ENCODE measurements at regions not wholly inside any gene's neighbourhood (a gene's known extent, or its start where the extent isn't known, plus 50 kb on each side); places are given as distances from the start of the nearest gene placed in this dataset.

- DNase-seq (ENCODE audit: low spot score) = no peak
- no peak overlapping the region for H3K27ac ChIP-seq
- TF ChIP-seq CTCF (conservative IDR thresholded peaks at IDR 0.05; ENCODE audit: low read depth) = no peak
- ChIA-PET POLR2A (ENCODE audit: low non-redundant PET) (no interaction called here), CTCF (no interaction called here)
Measured at GRCh38 chr18:25561918-25562317, 210.0 kb upstream of the ZNF521 start.

- no peak overlapping the region for H3K27ac ChIP-seq
- ChIA-PET CTCF (no interaction called here), POLR2A (ENCODE audit: low non-redundant PET) (no interaction called here)
- DNase-seq (ENCODE audit: low spot score) = no peak
- TF ChIP-seq CTCF (conservative IDR thresholded peaks at IDR 0.05; ENCODE audit: low read depth) = no peak
Measured at GRCh38 chr18:25560369-25560768, 208.4 kb upstream of the ZNF521 start.

- no peak for TF ChIP-seq CTCF (conservative IDR thresholded peaks at IDR 0.05; ENCODE audit: low read depth)
- no peak overlapping the region for H3K27ac ChIP-seq
- ChIA-PET POLR2A (ENCODE audit: low non-redundant PET) (no interaction called here), CTCF (no interaction called here)
- DNase-seq (ENCODE audit: low spot score) = no peak
Measured at GRCh38 chr18:25557011-25557410, 205.0 kb upstream of the ZNF521 start.

- CTCF ChIA-PET = no interaction called here
- DNase-seq (ENCODE audit: low spot score) = no peak
- no peak overlapping the region for H3K27ac ChIP-seq
- TF ChIP-seq CTCF (conservative IDR thresholded peaks at IDR 0.05; ENCODE audit: low read depth) = no peak
- POLR2A ChIA-PET (ENCODE audit: low non-redundant PET) = no interaction called here
Measured at GRCh38 chr18:25553631-25554263, 201.8 kb upstream of the ZNF521 start.

- no peak for DNase-seq (ENCODE audit: low spot score)
- H3K27ac ChIP-seq = no peak overlapping the region
- POLR2A ChIA-PET (ENCODE audit: low non-redundant PET) = no interaction called here
- CTCF ChIA-PET = no interaction called here
- TF ChIP-seq CTCF (conservative IDR thresholded peaks at IDR 0.05; ENCODE audit: low read depth) = no peak
Measured at GRCh38 chr18:25544546-25545287, 192.8 kb upstream of the ZNF521 start.

GRCh38 chr18:25538175-25538922 lies 186.4 kb upstream of the ZNF521 start:
- H3K27ac ChIP-seq = no peak overlapping the region
- DNase-seq (ENCODE audit: low spot score) = no peak
- CTCF ChIA-PET = no interaction called here
- no peak for TF ChIP-seq CTCF (conservative IDR thresholded peaks at IDR 0.05; ENCODE audit: low read depth)
- POLR2A ChIA-PET (ENCODE audit: low non-redundant PET) = no interaction called here

All from RWPE1 (cell line).